ENCODE measurements at regions not wholly inside any gene's neighbourhood (a gene's known extent, or its start where the extent isn't known, plus 50 kb on each side); places are given as distances from the start of the nearest gene placed in this dataset.

GRCh38 chr16:73304008-73304774 is 256.3 kb upstream of the ZFHX3 start:
- no peak for DNase-seq
- intact Hi-C loops (cut with DNase I) = no loop called here

DNA sequence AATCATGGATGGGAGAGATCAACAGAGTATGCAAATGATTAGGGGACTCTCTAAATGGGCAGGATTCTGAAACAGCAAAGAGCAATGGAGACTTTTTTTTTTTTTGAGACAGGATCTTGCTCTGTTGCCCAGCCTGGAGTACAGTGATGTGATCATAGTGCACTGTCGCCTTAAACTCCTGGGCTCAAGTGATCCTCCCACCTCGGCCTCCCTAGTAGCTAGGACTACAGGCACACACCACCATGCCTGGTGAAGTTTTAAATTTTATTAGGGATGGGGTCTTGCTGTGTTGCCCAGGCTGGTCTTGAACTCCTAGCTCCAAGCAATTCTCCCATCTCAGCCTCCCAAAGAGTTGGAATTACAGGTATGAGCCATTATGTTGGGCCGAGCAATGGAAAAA is 255.0 kb upstream of the ZFHX3 start:
- no peak for DNase-seq
- intact Hi-C loops (cut with DNase I) = no loop called here

- DNase-seq = no peak
- intact Hi-C loops (cut with DNase I) = no loop called here
Observed at GRCh38 chr16:73301984-73302383, 254.1 kb upstream of the ZFHX3 start.

DNA sequence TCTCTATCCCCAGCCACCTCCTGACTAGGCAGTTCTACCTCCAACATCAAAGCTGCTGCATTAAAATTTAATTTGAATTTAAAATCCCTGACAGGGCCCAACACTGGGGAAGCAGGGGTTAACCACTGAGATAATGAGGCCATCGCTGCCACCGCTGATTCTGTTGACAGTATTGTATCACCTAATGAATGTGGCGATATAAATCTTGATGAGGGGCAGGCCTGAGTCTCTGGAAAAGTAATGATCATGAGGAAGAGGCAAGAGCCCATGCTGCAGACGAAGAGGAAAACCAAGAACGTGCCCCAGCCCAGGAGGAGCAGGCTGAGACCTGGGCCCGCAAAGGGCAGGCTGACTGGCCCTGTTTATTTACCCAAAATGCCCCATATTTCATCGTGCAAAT is 251.4 kb upstream of the ZFHX3 start:
- DNase-seq = no peak
- intact Hi-C loops (cut with DNase I) = no loop called here

GRCh38 chr16:73298562-73298961 is 250.6 kb upstream of the ZFHX3 start:
- no peak for DNase-seq
- intact Hi-C loops (cut with DNase I) = no loop called here

DNA sequence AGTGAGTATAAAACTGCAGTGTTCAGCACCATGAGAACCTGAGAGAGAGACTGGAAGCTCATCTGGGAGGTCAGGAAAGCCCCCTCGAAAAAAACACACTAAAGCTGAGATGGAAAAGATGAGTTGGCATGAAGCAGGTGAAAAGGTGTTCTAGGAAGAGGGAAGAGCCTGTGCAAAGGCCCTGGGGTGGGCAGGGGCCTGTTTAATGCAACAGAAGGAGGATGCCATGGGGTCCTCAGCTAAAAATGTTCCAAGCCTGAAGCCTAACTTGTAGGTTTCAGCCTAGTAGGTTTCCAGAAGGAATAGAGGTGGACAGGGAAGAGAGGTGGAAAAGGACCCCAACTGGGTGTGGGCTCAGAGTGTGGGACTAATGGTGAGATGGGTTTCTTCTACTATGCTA is 242.3 kb upstream of the ZFHX3 start:
- intact Hi-C loops (cut with DNase I) = no loop called here
- DNase-seq = no peak

DNA sequence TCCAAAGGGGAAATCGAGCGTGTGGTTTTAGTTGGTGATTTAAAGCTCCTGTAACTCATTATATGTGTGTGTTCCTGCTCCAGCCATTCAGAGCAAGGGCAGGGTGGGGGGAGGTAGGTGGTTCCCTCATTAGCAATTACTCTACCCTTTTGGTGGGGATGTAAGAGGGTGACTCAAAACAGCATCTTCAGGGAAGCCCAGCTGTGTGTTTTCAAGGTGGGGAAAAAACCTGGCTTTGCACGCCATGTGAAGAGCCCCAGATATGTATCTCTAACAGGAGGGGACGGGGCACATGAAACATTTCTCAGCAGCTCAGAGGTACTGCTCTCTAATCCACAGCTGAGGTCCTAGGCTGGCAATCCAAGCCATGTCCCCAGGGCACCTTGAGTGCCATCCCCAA is 241.3 kb upstream of the ZFHX3 start:
- intact Hi-C loops (cut with DNase I) = no loop called here
- DNase-seq = no peak

DNA sequence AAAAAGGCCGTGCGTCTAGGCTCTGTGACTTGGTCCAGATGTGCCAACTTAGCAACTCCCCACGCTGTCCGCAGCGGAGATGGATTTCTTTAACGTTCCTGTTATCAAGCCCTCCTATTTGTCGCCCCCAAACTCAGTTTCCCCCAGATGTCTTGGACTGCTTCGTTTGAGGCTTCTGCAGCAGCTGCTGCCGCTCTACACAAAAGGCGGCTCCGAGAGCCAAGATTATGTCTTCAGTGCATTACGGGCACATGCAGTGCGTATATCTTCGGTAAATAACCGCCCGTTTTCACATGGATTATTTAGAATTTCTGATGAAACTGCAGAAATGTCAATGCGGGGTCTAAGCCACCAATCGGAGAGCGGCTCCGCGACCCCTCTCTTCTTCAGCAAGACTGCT is 240.6 kb upstream of the ZFHX3 start:
- intact Hi-C loops (cut with DNase I) = no loop called here
- no peak for DNase-seq

DNA sequence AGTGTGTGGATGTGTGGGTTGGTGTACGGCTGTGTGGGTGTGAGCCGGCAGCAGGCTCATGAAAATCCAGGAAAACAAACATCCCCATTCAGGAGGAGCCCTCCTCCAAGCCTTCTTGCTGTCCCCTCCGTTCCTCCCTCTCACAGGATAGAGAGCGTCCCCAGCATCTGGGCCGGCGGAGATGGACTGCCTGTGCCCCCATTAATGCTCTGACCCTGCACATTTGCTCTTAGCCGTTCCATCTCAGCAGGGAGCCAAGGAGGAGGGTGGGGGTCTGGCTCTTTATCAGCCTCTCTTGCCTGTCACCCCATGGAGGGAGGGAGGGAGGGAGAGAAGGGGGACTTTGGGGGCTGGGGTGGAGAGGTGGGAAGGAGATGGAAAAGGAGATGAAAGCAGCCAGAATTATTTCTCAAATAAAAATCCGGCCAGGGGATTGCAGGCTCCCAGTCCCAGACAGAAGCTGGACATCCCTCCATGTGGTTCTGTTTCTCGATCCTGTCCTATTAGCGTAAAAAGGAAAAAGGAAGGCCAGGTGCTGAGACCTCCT is 240.0 kb upstream of the ZFHX3 start:
- no peak for DNase-seq
- intact Hi-C loops (cut with DNase I) = no loop called here

- intact Hi-C loops (cut with DNase I) = no loop called here
- no peak for DNase-seq
Observed at GRCh38 chr16:73286346-73287267, 238.7 kb upstream of the ZFHX3 start.

DNA sequence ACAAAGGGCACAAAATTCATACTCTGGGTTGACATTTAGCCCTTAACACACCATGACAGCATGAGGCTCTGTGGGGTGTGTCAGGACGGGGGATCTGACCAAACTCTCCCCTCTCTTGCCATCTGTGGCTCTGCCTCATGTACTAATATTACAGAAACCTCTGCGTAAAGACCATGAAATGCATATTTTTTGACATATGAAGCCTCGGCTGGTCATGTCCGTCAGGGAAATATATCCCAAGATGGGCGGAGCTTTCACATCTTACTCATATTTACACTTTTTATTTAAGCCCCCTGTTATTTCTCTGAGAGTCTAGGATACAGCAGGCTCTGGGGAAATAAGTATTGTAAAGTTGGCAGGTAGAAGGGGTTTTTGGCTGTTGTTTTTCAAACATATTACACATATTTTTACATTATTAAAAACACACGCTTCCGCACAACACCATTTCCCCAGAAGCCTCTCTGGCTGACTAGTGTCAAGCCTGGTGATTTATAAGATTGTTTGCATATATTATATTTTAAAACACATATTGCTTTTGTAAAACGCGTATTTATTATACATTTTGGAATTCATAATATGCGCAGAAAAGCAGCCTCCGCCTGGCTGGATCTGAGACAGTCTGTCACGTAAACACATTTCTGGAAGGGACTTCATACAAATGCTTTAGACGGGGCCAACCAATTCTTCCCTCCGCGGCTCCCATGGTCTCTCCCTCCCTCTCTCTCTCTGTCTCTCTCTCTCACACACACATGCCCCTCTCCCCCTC is 237.7 kb upstream of the ZFHX3 start:
- intact Hi-C loops (cut with DNase I) = no loop called here
- no peak for DNase-seq

GRCh38 chr16:73280388-73280787 is 232.5 kb upstream of the ZFHX3 start:
- DNase-seq = no peak
- intact Hi-C loops (cut with DNase I) = no loop called here

- intact Hi-C loops (cut with DNase I) = no loop called here
- DNase-seq = no peak
Observed at GRCh38 chr16:73279451-73279850, 231.5 kb upstream of the ZFHX3 start.

DNA sequence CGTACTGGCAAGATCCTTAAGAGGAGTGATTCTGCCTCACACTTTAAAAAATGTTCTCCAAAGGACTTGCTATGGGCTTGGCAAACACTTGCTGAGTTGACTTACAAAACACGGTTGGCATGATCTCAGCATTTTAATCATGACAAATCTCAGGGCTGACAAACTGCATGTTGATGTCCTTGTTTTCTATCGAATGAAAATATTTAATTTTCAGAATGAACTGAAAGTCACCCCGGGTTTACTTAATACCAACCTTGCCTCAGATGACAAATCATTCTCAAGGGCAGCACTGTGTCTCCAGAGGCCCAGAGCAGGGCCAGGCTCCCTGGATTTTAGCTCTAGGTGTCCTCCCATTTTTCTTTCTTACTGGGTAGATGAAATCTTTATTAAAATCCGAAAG is 229.1 kb upstream of the ZFHX3 start:
- no peak for DNase-seq
- intact Hi-C loops (cut with DNase I) = no loop called here

DNA sequence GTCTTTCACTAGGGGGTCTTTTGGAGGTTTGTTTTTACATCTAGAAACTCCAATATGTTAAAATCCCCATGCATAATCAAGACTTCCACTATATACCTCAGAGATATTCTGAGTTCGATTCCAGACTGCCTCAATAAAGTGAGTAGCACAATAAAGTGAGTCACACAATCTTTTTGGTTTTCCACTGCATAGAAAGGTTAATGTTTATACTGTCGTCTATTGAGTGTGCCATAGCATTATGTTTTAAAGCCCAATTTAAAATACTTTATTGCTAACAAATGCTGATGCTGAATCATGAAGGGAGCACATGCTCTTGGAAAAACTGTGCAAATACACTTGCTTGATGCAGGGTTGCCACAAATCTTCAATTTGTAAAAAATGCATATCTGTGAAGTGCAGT is 227.5 kb upstream of the ZFHX3 start:
- no peak for DNase-seq
- intact Hi-C loops (cut with DNase I) = no loop called here

DNA sequence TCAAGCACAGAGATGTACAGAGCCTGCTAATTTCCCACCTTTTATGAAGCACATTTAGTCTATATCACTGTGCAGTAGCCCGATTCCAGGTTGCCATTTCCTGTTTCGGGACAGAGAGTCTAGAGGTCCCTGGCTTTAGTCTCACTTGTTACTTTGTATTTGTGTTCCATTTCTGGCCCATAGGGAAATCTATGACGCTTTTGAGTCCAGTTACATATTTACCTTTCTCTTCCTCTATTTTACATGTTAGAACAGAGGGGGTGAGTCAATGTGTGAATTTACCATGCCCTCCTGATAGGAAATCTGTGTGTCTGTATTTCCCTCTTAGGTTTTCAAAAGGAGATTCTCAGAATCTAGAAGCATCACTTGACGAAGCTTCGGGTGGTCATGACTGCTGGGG is 227.1 kb upstream of the ZFHX3 start:
- DNase-seq = no peak

GRCh38 chr16:73274140-73274539 is 226.2 kb upstream of the ZFHX3 start:
- no peak for DNase-seq
- intact Hi-C loops (cut with DNase I) = no loop called here

More for the DNA sequence above, 227.1 kb upstream of the ZFHX3 start:
- intact Hi-C loops (cut with DNase I) = no loop called here

- intact Hi-C loops (cut with DNase I) = no loop called here
- peak in 7 of 10 donors; percentile 3 to 86 (median 32) for DNase-seq
Observed at GRCh38 chr16:73268366-73268993, 220.6 kb upstream of the ZFHX3 start.

- intact Hi-C loops (cut with DNase I) = no loop called here
- DNase-seq = no peak
Observed at GRCh38 chr16:73265935-73266334, 218.0 kb upstream of the ZFHX3 start.

DNA sequence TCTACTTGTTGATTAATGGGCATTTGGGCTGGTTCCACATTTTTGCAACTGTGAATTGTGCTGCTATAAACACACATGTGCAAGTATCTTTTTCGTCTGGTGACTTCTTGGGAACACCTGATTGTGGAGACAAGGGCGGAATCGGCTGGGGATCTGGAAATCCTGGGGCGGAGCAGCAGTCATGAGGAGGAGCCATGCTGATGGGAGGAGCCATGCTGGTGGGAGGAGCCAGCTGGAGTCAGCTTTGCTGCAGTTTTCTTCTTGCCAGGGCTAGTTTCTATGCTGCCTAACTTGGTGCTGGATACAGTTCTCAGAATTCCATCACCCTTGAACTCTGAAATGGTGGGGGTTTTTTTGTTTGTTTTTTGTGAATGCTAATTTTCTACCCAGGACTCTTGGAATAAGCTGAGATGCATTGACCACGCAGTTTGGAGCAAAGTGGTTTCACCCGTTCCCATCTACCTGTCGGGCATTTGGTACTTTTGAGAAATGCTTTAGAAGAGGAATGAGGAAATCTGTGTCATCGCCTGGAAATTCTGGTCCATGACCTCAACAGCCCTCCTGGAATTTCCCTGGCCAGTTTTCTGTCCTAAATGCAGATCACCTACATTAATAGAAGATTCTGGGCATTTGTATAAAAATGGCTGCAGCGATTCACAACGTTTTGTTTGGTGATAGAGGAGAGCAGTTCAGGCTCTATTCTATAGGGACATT is 217.4 kb upstream of the ZFHX3 start:
- intact Hi-C loops (cut with DNase I) = no loop called here
- DNase-seq = no peak
